Gastrocnemius medialis (tissue), 4 donors: ENCODE measurements at regions not wholly inside any gene's neighbourhood (a gene's known extent, or its start where the extent isn't known, plus 50 kb on each side); places are given as distances from the start of the nearest gene placed in this dataset.

Experiments
- ATAC-seq, 2 donors: fragments of 150-250 bp; one replicate each; pipeline ENCODE4 v1.9.1; 2016
- DNase-seq, 2 donors: peaks; one replicate each; pipeline ENCODE4 v3.0.0-alpha.2; 2019
- H3K27ac ChIP-seq, 4 donors: fragments of 200-600 bp; sonication (generic); 1 replicate in 1 of 4; 2 replicates in 3 of 4; pipeline ENCODE4 v1.5.1; 2016 to 2018; ENCODE audit warnings: mild to moderate bottlenecking in 2 of 4, moderate library complexity in 1 of 4
- H3K27me3 ChIP-seq, 3 donors: fragments of 200-600 bp; sonication (generic) in 2 of 3; 1 replicate in 1 of 3; 2 replicates in 2 of 3; pipeline versions ENCODE4 v1.5.1 to v1.6.0; 2016 to 2019; ENCODE audit warnings: mild to moderate bottlenecking in 1 of 3, moderate library complexity in 1 of 3
- H3K36me3 ChIP-seq, 2 donors: fragments of 200-600 bp; sonication (generic) in 1 of 2; one replicate each; pipeline ENCODE4 v1.5.1; 2017 to 2018
- H3K4me1 ChIP-seq, 2 donors: fragments of 200-600 bp; sonication (generic) in 1 of 2; one replicate each; pipeline ENCODE4 v1.5.1; 2016 to 2017; ENCODE audit warnings: mild to moderate bottlenecking in 2 of 2
- H3K4me3 ChIP-seq, 4 donors: fragments of 200-600 bp; sonication (generic) in 3 of 4; 1 replicate in 1 of 4; 2 replicates in 3 of 4; pipeline ENCODE4 v1.5.1; 2016 to 2019; ENCODE audit warnings: mild to moderate bottlenecking in 2 of 4
- H3K9me3 ChIP-seq, 3 donors: fragments of 200-600 bp; sonication (generic) in 2 of 3; 1 replicate in 1 of 3; 2 replicates in 2 of 3; pipeline ENCODE4 v1.5.1; 2016 to 2019
- POLR2A ChIP-seq, 2 donors: fragments of 450-650 bp; IDR thresholded peaks; one replicate each; pipeline ENCODE4 v1.6.1; 2017; ENCODE audit warnings: antibody characterized with exemption in 2 of 2, mild to moderate bottlenecking in 2 of 2, moderate library complexity in 2 of 2
- in situ Hi-C, 4 donors: fragments of 200-750 bp; cut with MboI; loops; one replicate each; pipeline versions ENCODE4 v1.15.0 to v1.8.0; 2017; ENCODE audit warnings: low sequenced_read_pairs in 4 of 4
- intact Hi-C: fragments of 100-400 bp; cut with DNase I; formaldehyde crosslinking; loops from one replicate; pipeline ENCODE4 v1.15.1; 2023; ENCODE audit warnings: low total_unique reads
- TF ChIP-seq, protein P1 (sequence below), 5 experiments: fragments of 450-650 bp in 3 of 5; fragments of 200-600 bp in 2 of 5; sonication (generic) in 2 of 5; IDR thresholded peaks in 4 of 5; conservative IDR thresholded peaks in 1 of 5; 1 replicate in 4 of 5; 2 replicates in 1 of 5; pipeline ENCODE4 v1.5.1; 2016 to 2019; ENCODE audit warnings: antibody characterized with exemption in 5 of 5, mild to moderate bottlenecking in 3 of 5, moderate library complexity in 3 of 5

DNA sequence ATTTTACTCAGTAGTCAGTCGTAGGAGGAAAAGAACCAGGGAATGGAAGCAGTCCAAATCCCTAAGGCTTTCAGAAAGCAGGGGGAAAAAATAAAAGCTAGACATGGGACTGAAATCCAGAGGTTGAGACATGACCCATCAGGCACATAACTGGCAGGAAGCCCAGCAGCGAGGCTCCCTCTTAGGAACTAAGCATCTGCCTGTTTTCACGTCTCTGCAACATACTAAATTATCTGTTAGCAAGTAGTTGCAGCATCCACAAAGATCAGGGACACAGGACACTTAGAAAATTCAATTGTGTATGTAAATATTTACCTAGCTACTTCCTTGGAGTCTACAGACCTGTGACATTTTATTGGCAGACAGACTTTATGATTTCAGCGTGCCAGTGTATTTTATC is 118.0 kb upstream of the EDNRA start:
- in situ Hi-C loops, result no loop called here
- ATAC-seq (peak in 1 of 2 donors; percentile 50), DNase-seq (peak; percentile 14 to 18)
- no peaks in the 10 kb centered on the region for H3K36me3 ChIP-seq
- H3K27ac ChIP-seq, result peak overlapping the region; percentile 40 to 66 (median 60)
- no peak overlapping the region for H3K4me3 ChIP-seq
- no peaks in the 10 kb centered on the region for H3K4me1 ChIP-seq
- no peaks in the 10 kb centered on the region for H3K9me3 ChIP-seq
- no peaks in the 10 kb centered on the region for H3K27me3 ChIP-seq
- TF ChIP-seq POLR2A (IDR thresholded peaks at IDR 0.05), result no peak
- intact Hi-C loops, result no loop called here

DNA sequence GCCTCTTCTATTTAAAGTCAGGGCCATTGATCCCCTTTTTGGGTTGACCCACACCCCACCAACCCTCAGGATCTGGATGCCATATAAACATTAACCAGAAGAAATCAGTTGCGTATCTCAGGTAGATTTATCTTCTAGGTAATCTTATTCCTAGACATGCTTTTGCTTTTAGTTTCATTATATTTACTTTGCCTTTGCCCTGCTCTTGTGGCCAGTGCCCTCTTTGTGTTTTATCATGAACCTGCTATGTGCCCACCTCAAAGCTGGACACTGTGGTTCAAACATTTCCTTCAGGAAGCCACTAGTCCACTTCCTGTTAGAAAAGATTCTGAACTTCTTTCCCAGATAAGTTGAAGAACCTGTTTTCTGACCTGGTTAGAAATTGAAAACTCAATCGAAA is 117.4 kb upstream of the EDNRA start:
- Histone ChIP-seq H3K36me3 (no peaks in the 10 kb centered on the region), H3K27ac (peak overlapping the region in 2 of 4 donors; percentile 28 to 40), H3K27me3 (no peaks in the 10 kb centered on the region), H3K4me3 (no peak overlapping the region), H3K9me3 (no peaks in the 10 kb centered on the region), H3K4me1 (no peaks in the 10 kb centered on the region)
- DNase-seq (no peak), ATAC-seq (no peak)
- intact Hi-C loops, result no loop called here
- in situ Hi-C loops, result no loop called here
- no peak for TF ChIP-seq POLR2A (IDR thresholded peaks at IDR 0.05)
- TF ChIP-seq, protein P1, sequence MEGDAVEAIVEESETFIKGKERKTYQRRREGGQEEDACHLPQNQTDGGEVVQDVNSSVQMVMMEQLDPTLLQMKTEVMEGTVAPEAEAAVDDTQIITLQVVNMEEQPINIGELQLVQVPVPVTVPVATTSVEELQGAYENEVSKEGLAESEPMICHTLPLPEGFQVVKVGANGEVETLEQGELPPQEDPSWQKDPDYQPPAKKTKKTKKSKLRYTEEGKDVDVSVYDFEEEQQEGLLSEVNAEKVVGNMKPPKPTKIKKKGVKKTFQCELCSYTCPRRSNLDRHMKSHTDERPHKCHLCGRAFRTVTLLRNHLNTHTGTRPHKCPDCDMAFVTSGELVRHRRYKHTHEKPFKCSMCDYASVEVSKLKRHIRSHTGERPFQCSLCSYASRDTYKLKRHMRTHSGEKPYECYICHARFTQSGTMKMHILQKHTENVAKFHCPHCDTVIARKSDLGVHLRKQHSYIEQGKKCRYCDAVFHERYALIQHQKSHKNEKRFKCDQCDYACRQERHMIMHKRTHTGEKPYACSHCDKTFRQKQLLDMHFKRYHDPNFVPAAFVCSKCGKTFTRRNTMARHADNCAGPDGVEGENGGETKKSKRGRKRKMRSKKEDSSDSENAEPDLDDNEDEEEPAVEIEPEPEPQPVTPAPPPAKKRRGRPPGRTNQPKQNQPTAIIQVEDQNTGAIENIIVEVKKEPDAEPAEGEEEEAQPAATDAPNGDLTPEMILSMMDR (IDR thresholded peaks at IDR 0.05 in 4 of 5, conservative IDR thresholded peaks at IDR 0.05 in 1 of 5), result no peak

DNA sequence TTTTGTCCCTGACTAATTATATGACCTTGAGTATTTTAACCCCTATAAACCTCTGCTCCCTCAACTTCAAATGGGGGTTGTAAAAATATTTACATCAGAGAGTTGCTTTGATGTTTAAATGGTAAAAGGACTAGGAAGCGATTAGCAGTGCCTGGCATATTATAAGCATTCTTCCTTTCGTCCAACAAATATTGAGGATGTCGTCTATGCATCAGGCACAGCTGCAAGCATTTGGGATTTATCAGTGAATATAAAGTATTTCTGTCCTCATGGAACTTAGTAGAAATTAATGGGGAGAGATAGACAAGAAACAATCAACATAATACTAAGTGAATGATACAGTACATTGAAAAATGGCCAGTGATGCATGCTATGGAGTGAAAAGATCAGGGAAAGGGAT is 115.5 kb upstream of the EDNRA start:
- no peaks in the 10 kb centered on the region for H3K36me3 ChIP-seq
- no peak for DNase-seq
- no peaks in the 10 kb centered on the region for H3K9me3 ChIP-seq
- no peaks in the 10 kb centered on the region for H3K27me3 ChIP-seq
- in situ Hi-C loops, result no loop called here
- TF ChIP-seq, protein P1 (IDR thresholded peaks at IDR 0.05 in 4 of 5, conservative IDR thresholded peaks at IDR 0.05 in 1 of 5), result no peak
- no peak for TF ChIP-seq POLR2A (IDR thresholded peaks at IDR 0.05)
- H3K4me1 ChIP-seq, result no peaks in the 10 kb centered on the region
- ATAC-seq, result no peak
- intact Hi-C loops, result no loop called here
- H3K4me3 ChIP-seq, result no peak overlapping the region
- no peak overlapping the region for H3K27ac ChIP-seq

DNA sequence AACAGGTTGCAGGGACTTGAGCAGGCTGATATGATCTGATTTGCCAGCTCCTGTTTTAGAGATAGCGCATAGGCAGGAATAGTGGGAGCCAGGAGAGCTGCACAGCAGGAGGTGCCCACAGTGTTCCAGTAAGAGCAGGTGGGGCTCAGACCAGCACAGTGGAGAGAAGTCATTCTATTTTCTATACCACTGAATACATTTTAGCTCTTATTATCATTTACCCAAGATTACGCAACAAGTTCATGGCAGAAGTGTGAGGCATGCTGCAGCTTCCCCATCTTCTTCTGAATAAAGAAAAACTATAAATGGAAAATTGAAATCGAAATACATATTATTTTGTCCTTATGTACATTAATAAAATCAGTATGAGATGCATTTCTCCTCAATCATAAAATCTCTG is 114.7 kb upstream of the EDNRA start:
- DNase-seq (no peak), ATAC-seq (no peak)
- in situ Hi-C loops, result no loop called here
- H3K9me3 ChIP-seq, result no peaks in the 10 kb centered on the region
- H3K27me3 ChIP-seq, result no peaks in the 10 kb centered on the region
- H3K4me1 ChIP-seq, result no peaks in the 10 kb centered on the region
- intact Hi-C loops, result no loop called here
- H3K36me3 ChIP-seq, result no peaks in the 10 kb centered on the region
- no peak for TF ChIP-seq POLR2A (IDR thresholded peaks at IDR 0.05)
- TF ChIP-seq, protein P1 (IDR thresholded peaks at IDR 0.05 in 4 of 5, conservative IDR thresholded peaks at IDR 0.05 in 1 of 5), result no peak
- no peak overlapping the region for H3K27ac ChIP-seq
- no peak overlapping the region for H3K4me3 ChIP-seq

DNA sequence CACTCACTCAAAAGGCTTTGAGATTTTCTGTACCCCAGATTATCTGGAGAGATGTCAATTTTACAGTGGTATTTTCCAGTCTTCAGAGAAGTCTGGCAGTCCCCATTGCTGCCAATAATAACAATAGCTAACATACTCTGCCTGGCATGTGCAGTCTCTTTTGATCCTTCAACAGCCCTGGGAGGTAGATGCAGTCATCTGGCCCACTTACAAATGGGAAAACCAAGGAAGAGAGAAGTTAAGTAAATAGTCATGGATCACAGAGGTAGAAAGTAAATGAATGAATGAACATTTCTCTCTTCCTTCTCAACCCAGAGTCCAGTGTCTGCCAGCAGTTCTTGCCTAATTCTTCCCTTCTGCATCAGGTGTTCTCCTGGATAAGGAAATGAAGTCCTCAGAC is 113.0 kb upstream of the EDNRA start:
- no peaks in the 10 kb centered on the region for H3K27me3 ChIP-seq
- ATAC-seq (no peak), DNase-seq (no peak)
- intact Hi-C loops, result no loop called here
- H3K27ac ChIP-seq, result no peak overlapping the region
- H3K36me3 ChIP-seq, result no peaks in the 10 kb centered on the region
- H3K4me1 ChIP-seq, result no peaks in the 10 kb centered on the region
- H3K4me3 ChIP-seq, result no peak overlapping the region
- H3K9me3 ChIP-seq, result no peaks in the 10 kb centered on the region
- in situ Hi-C loops, result no loop called here
- no peak for TF ChIP-seq POLR2A (IDR thresholded peaks at IDR 0.05)
- TF ChIP-seq, protein P1 (IDR thresholded peaks at IDR 0.05 in 4 of 5, conservative IDR thresholded peaks at IDR 0.05 in 1 of 5), result no peak
